ENCODE measurements at regions not wholly inside any gene's neighbourhood (a gene's known extent, or its start where the extent isn't known, plus 50 kb on each side); places are given as distances from the start of the nearest gene placed in this dataset.

- POLR2A ChIA-PET, result no interaction called here
- no peak for ATAC-seq
- DNase-seq, result no peak
- Mint-ChIP-seq H3K9me3 (peaks cover 0 to 20% (median 6%) of the 10 kb centered on the region in 9 donors), H3K4me1 (no peaks in the 10 kb centered on the region), H3K27me3 (no peaks in the 10 kb centered on the region), H3K27ac (no peak overlapping the region), H3K4me3 (no peak overlapping the region), H3K36me3 (no peaks in the 10 kb centered on the region)
These were observed 463.1 kb downstream of the SATB2 start for GRCh38 chr2:198994678-198995077.

DNA sequence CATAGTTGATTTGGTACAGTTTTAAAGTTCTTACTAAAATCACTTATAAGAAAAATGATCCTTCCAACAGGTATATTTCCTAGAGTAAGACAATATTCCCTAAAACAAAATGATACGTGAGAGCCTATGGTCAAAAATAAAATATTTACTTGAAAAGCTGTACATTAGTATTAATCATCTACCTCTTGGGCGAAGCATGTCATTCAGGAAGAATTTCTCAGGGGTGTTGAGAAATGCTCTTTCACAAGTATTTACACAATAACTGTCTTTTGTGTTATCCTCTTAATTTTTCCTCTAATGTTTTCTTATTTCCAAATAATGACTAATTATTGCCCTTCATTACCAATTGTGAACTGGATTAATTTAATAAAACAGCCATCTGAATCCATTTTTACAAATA lies 466.3 kb downstream of the SATB2 start:
- H3K9me3 Mint-ChIP-seq, result peaks cover 0 to 19% (median 6%) of the 10 kb centered on the region in 9 donors
- no peaks in the 10 kb centered on the region for H3K27me3 Mint-ChIP-seq
- no peaks in the 10 kb centered on the region for H3K4me1 Mint-ChIP-seq
- no peak for ATAC-seq
- no peak overlapping the region for H3K4me3 Mint-ChIP-seq
- POLR2A ChIA-PET, result no interaction called here
- DNase-seq, result no peak
- no peak overlapping the region for H3K27ac Mint-ChIP-seq
- peaks cover 0 to under 1% (median 0%) of the 10 kb centered on the region in 3 donors for H3K36me3 Mint-ChIP-seq

DNA sequence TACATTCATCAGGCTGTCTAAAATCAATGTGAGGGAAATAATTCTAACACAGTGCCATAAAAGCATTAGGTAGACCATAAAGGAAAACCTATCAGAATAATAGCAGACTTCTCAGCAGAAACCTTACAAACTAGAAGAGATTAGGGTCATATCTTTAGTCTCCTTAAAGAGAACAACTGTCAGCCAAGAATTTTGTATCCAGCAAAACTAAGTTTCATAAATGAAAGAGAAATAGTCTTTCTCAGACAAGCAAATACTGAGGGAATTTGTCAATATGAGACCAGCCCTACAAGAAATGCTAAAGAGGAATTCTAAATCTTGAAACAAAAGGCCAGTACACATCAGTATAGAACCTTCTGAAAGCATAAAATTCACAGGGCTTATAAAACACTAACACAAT lies 482.0 kb downstream of the SATB2 start:
- Mint-ChIP-seq H3K9me3 (peaks cover 7 to 43% (median 21%) of the 10 kb centered on the region in 9 donors), H3K4me1 (no peaks in the 10 kb centered on the region), H3K4me3 (no peak overlapping the region), H3K36me3 (peaks cover 0 to 16% (median 0%) of the 10 kb centered on the region in 3 donors), H3K27ac (no peak overlapping the region), H3K27me3 (no peaks in the 10 kb centered on the region)
- POLR2A ChIA-PET, result no interaction called here
- DNase-seq, result no peak
- ATAC-seq, result no peak

GRCh38 chr2:198973785-198974184 lies 484.0 kb downstream of the SATB2 start:
- POLR2A ChIA-PET, result no interaction called here
- ATAC-seq (no peak), DNase-seq (no peak)
- Mint-ChIP-seq H3K27ac (no peak overlapping the region), H3K9me3 (peaks cover 7 to 43% (median 21%) of the 10 kb centered on the region in 9 donors), H3K4me3 (no peak overlapping the region), H3K27me3 (no peaks in the 10 kb centered on the region), H3K4me1 (no peaks in the 10 kb centered on the region), H3K36me3 (peaks cover 0 to 16% (median 0%) of the 10 kb centered on the region in 3 donors)

DNA sequence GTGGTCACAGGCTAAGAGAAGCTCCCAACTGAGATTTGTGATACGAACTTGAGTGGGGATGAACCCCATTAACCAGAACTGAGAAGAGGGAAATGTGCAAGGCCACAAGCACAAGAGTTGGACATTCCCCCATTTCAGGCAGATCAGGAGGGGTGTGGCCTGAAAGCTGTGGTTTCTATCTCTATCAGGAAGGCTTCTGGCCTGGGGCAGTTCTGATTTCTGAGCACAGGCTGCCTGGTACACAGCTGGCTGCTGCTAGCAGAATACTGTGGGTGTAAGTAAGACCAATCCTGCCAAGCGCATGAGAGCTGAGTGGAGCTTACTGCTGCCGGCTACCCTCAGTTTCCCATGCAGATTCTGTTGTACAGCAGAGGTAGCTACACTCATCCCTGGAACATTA lies 484.6 kb downstream of the SATB2 start:
- peaks cover 0 to 16% (median 0%) of the 10 kb centered on the region in 3 donors for H3K36me3 Mint-ChIP-seq
- POLR2A ChIA-PET, result no interaction called here
- peaks cover 7 to 37% (median 21%) of the 10 kb centered on the region in 9 donors for H3K9me3 Mint-ChIP-seq
- no peaks in the 10 kb centered on the region for H3K27me3 Mint-ChIP-seq
- H3K4me1 Mint-ChIP-seq, result no peaks in the 10 kb centered on the region
- ATAC-seq, result no peak
- H3K27ac Mint-ChIP-seq, result no peak overlapping the region
- DNase-seq, result no peak
- H3K4me3 Mint-ChIP-seq, result no peak overlapping the region

GRCh38 chr2:198968545-198968944 lies 489.2 kb downstream of the SATB2 start:
- ATAC-seq (no peak), DNase-seq (no peak)
- Mint-ChIP-seq H3K27ac (no peak overlapping the region), H3K36me3 (peaks cover 0 to 4% (median 0%) of the 10 kb centered on the region in 3 donors), H3K4me1 (no peaks in the 10 kb centered on the region), H3K9me3 (peaks cover 0 to 16% (median 2%) of the 10 kb centered on the region in 9 donors), H3K4me3 (no peak overlapping the region), H3K27me3 (no peaks in the 10 kb centered on the region)
- POLR2A ChIA-PET, result no interaction called here

- Mint-ChIP-seq H3K9me3 (peaks cover 0 to 15% (median 0%) of the 10 kb centered on the region in 9 donors), H3K27ac (no peak overlapping the region), H3K36me3 (no peaks in the 10 kb centered on the region), H3K4me1 (no peaks in the 10 kb centered on the region), H3K4me3 (no peak overlapping the region), H3K27me3 (no peaks in the 10 kb centered on the region)
- POLR2A ChIA-PET, result no interaction called here
- DNase-seq, result no peak
- no peak for ATAC-seq
These were observed 491.5 kb downstream of the SATB2 start for GRCh38 chr2:198966269-198966668.

GRCh38 chr2:198961547-198961946 lies 496.2 kb downstream of the SATB2 start:
- Mint-ChIP-seq H3K27ac (no peak overlapping the region), H3K27me3 (no peaks in the 10 kb centered on the region), H3K4me1 (no peaks in the 10 kb centered on the region), H3K36me3 (no peaks in the 10 kb centered on the region), H3K4me3 (no peak overlapping the region), H3K9me3 (peaks cover 0 to 10% (median 0%) of the 10 kb centered on the region in 9 donors)
- ATAC-seq (no peak), DNase-seq (no peak)
- POLR2A ChIA-PET, result no interaction called here

GRCh38 chr2:198957181-198957580 lies 500.6 kb downstream of the SATB2 start:
- H3K4me1 Mint-ChIP-seq, result no peaks in the 10 kb centered on the region
- no peak overlapping the region for H3K4me3 Mint-ChIP-seq
- ATAC-seq, result no peak
- H3K27me3 Mint-ChIP-seq, result peaks cover 0 to 1% (median 0%) of the 10 kb centered on the region in 5 donors
- H3K27ac Mint-ChIP-seq, result no peak overlapping the region
- POLR2A ChIA-PET, result no interaction called here
- DNase-seq, result no peak
- H3K9me3 Mint-ChIP-seq, result peaks cover 0 to 7% (median 0%) of the 10 kb centered on the region in 9 donors
- H3K36me3 Mint-ChIP-seq, result no peaks in the 10 kb centered on the region

- Mint-ChIP-seq H3K9me3 (peaks cover 0 to 8% (median 2%) of the 10 kb centered on the region in 9 donors), H3K36me3 (no peaks in the 10 kb centered on the region), H3K4me1 (no peaks in the 10 kb centered on the region), H3K27ac (no peak overlapping the region), H3K27me3 (peaks cover 0 to 1% (median 0%) of the 10 kb centered on the region in 5 donors), H3K4me3 (no peak overlapping the region)
- DNase-seq, result no peak
- no peak for ATAC-seq
- POLR2A ChIA-PET, result no interaction called here
These were observed 504.4 kb downstream of the SATB2 start for GRCh38 chr2:198953328-198953727.

GRCh38 chr2:198950803-198951202 lies 506.9 kb downstream of the SATB2 start:
- POLR2A ChIA-PET, result no interaction called here
- ATAC-seq (no peak), DNase-seq (no peak)
- H3K4me1 Mint-ChIP-seq, result no peaks in the 10 kb centered on the region
- peaks cover 0 to 1% (median 0%) of the 10 kb centered on the region in 5 donors for H3K27me3 Mint-ChIP-seq
- H3K27ac Mint-ChIP-seq, result no peak overlapping the region
- no peak overlapping the region for H3K4me3 Mint-ChIP-seq
- H3K36me3 Mint-ChIP-seq, result no peaks in the 10 kb centered on the region
- peaks cover 0 to 15% (median 2%) of the 10 kb centered on the region in 9 donors for H3K9me3 Mint-ChIP-seq

- POLR2A ChIA-PET, result no interaction called here
- no peak overlapping the region for H3K27ac Mint-ChIP-seq
- DNase-seq (no peak), ATAC-seq (no peak)
- no peaks in the 10 kb centered on the region for H3K27me3 Mint-ChIP-seq
- no peaks in the 10 kb centered on the region for H3K4me1 Mint-ChIP-seq
- H3K9me3 Mint-ChIP-seq, result peaks cover 0 to 15% (median 2%) of the 10 kb centered on the region in 9 donors
- H3K36me3 Mint-ChIP-seq, result no peaks in the 10 kb centered on the region
- no peak overlapping the region for H3K4me3 Mint-ChIP-seq
These were observed 512.2 kb downstream of the SATB2 start for GRCh38 chr2:198945496-198945895.

DNA sequence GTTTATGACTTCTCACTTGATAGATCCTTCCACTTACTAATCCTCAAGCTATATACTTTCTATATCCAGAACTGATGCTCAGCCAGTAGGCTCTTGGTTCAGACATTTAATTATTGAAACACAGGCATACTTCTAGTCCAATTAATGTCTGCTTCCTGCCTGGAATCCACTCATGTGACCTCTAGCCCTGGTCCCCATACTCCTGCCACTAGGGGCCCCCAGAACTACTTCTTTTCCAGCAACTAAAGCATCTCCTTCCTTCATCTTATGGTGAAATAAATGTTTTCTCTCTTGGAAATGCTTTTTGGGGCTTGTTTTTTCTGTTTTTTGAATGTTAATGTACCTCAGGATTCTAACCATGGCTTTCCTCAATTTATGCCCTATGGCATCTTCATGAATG lies 527.6 kb downstream of the SATB2 start:
- DNase-seq (no peak), ATAC-seq (no peak)
- Mint-ChIP-seq H3K9me3 (peaks cover 3 to 26% (median 8%) of the 10 kb centered on the region in 9 donors), H3K27ac (no peak overlapping the region), H3K4me1 (no peaks in the 10 kb centered on the region), H3K4me3 (no peak overlapping the region), H3K36me3 (no peaks in the 10 kb centered on the region), H3K27me3 (no peaks in the 10 kb centered on the region)
- POLR2A ChIA-PET, result no interaction called here

- Mint-ChIP-seq H3K27ac (no peak overlapping the region), H3K27me3 (no peaks in the 10 kb centered on the region), H3K4me3 (no peak overlapping the region), H3K36me3 (no peaks in the 10 kb centered on the region), H3K4me1 (no peaks in the 10 kb centered on the region), H3K9me3 (peaks cover 0 to 20% (median 5%) of the 10 kb centered on the region in 9 donors)
- no peak for DNase-seq
- ATAC-seq, result no peak
- POLR2A ChIA-PET, result no interaction called here
These were observed 529.7 kb downstream of the SATB2 start for GRCh38 chr2:198928026-198928425.
